NT2/D1 (cell line): ENCODE measurements at regions not wholly inside any gene's neighbourhood (a gene's known extent, or its start where the extent isn't known, plus 50 kb on each side); places are given as distances from the start of the nearest gene placed in this dataset.

ENCODE experiments used
- SUZ12 ChIP-seq: IDR thresholded peaks from 2 replicates; pipeline ENCODE4 v1.6.1; 2011; ENCODE audit not compliant: insufficient read length, insufficient read depth; ENCODE audit errors: extremely low read depth
- YY1 ChIP-seq: IDR thresholded peaks from 2 replicates; pipeline ENCODE4 v1.6.1; 2011; ENCODE audit not compliant: insufficient read length, insufficient read depth

- no peak for TF ChIP-seq SUZ12
- TF ChIP-seq YY1 = no peak
Observed at GRCh38 chr12:41778934-41779333, 365.7 kb downstream of the GXYLT1 start.
